K562 (cell line): ENCODE measurements at regions not wholly inside any gene's neighbourhood (a gene's known extent, or its start where the extent isn't known, plus 50 kb on each side); places are given as distances from the start of the nearest gene placed in this dataset.
"Not testable (repeated sequence)": the region's sequence is repeated elsewhere in the genome, so short reads cannot be mapped to it uniquely, and the experiment has no call there.

Source experiments
- CREB1 ChIP-seq, 2 experiments: sonication (generic) in 1 of 2; formaldehyde crosslinking in 1 of 2; IDR thresholded peaks; 2 replicates each; pipeline versions ENCODE4 v1.6.1 to v1.8.0; 2012 to 2022; ENCODE audit warnings: inconsistent platforms in 1 of 2, mild to moderate bottlenecking in 1 of 2, missing genetic modification reagents in 1 of 2, moderate library complexity in 1 of 2
- GATAD2A ChIP-seq: fragments of 450-650 bp; IDR thresholded peaks from 2 replicates; pipeline ENCODE4 v1.6.1; 2017
- KDM1A ChIP-seq, 2 experiments: fragments of 450-650 bp; IDR thresholded peaks; 2 replicates each; pipeline ENCODE4 v1.6.1; 2016; ENCODE audit warnings: mild to moderate bottlenecking in 2 of 2
- NCOA2 ChIP-seq, 2 experiments: fragments of 450-650 bp; IDR thresholded peaks; 2 replicates each; pipeline ENCODE4 v1.6.1; 2018; ENCODE audit warnings: mild to moderate bottlenecking in 2 of 2, moderate library complexity in 1 of 2; ENCODE audit not compliant: partially characterized antibody in 2 of 2
- RBM17 ChIP-seq: fragments of 200-400 bp; formaldehyde crosslinking; IDR thresholded peaks from 2 replicates; pipeline ENCODE4 v1.6.1; 2017; ENCODE audit warnings: low read depth, mild to moderate bottlenecking, low read length, borderline replicate concordance
- TCF7L2 ChIP-seq: fragments of 150-350 bp; IDR thresholded peaks from 2 replicates; pipeline ENCODE4 v1.6.1; 2016; ENCODE audit warnings: low read depth, mild to moderate bottlenecking, low read length, moderate library complexity

DNA sequence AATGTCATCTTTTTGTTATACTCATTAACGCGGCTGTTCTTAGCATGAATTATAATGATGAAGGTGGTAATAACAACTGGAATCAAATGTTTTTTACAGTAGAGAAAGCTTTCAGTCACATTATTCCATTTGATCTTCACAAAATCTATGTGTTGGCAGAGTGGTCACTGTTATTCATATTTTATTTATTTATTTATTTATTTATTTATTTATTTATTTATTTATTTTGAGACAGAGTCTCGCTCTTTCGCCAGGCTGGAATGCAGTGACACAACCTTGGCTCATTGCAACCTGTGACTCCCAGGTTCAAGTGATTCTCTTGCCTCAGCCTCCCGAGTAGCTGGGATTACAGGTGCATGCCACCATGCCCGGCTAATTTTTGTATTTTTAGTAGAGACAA is 524.2 kb upstream of the TOM1L1 start:
- TF ChIP-seq TCF7L2; CREB1 (IDR thresholded peaks at IDR 0.05); CREB1 (CRISPR knock-in tag; IDR thresholded peaks at IDR 0.05); GATAD2A; NCOA2 (IDR thresholded peaks at IDR 0.05; ENCODE audit: partially characterized antibody in 2 of 2); KDM1A (IDR thresholded peaks at IDR 0.05); RBM17: not testable (repeated sequence)
